SK-N-SH (cell line): ENCODE measurements at regions not wholly inside any gene's neighbourhood (a gene's known extent, or its start where the extent isn't known, plus 50 kb on each side); places are given as distances from the start of the nearest gene placed in this dataset.

ENCODE experiments used
- CTCF ChIA-PET: fragments of 300-600, 350-600 bp; formaldehyde crosslinking; extraction: SDS; loops from one replicate; lab custom pipeline; 2021; lab: Yijun Ruan, JAX
- POLR2A ChIA-PET: fragments of 350-600 bp; sonication (Branson Sonifier 250); formaldehyde crosslinking; extraction: SDS; loops from one replicate; lab custom pipeline; 2020; ENCODE audit warnings: antibody characterized with exemption, inconsistent platforms; lab: Yijun Ruan, JAX
- DNase-seq: peaks from one replicate; pipeline ENCODE4 v3.0.0; 2012
- H2AFZ ChIP-seq: fragments of 200-600 bp; sonication (generic); 2 replicates; pipeline ENCODE4 v1.8.1; 2016; ENCODE audit warnings: antibody characterized with exemption, mild to moderate bottlenecking, low read depth
- H3F3A ChIP-seq: fragments of 200-600 bp; sonication (generic); replicated peaks from 2 replicates; pipeline ENCODE3; 2016; ENCODE audit warnings: antibody characterized with exemption, mild to moderate bottlenecking; ENCODE audit not compliant: insufficient read depth
- H3K27ac ChIP-seq, 2 experiments: fragments of 200-500 bp in 1 of 2; fragments of 200-600 bp in 1 of 2; sonication (Bioruptor generic) in 1 of 2; sonication (generic), shearing (Covaris generic) in 1 of 2; 2 replicates each; pipeline versions ENCODE4 v1.5.1 to v1.6.1; 2014 to 2016; ENCODE audit warnings: low read depth in 2 of 2, inconsistent platforms in 1 of 2, low read length in 1 of 2, mild to moderate bottlenecking in 1 of 2, mixed read lengths in 1 of 2
- H3K27me3 ChIP-seq: fragments of 200-600 bp; sonication (generic), shearing (Covaris generic); 2 replicates; pipeline ENCODE4 v1.6.1; 2016; ENCODE audit warnings: mixed run types; ENCODE audit not compliant: insufficient read depth
- H3K36me3 ChIP-seq, 2 experiments: fragments of 200-500 bp in 1 of 2; fragments of 200-600 bp in 1 of 2; sonication (Bioruptor generic) in 1 of 2; sonication (generic) in 1 of 2; replicated peaks in 1 of 2; 2 replicates each; pipeline versions ENCODE3 to v1.5.1; 2014 to 2016; ENCODE audit warnings: low read length in 1 of 2, mild to moderate bottlenecking in 1 of 2; ENCODE audit not compliant: insufficient read depth in 2 of 2, control insufficient read depth in 1 of 2
- H3K4me1 ChIP-seq, 2 experiments: fragments of 200-500 bp in 1 of 2; fragments of 200-600 bp in 1 of 2; sonication (Bioruptor generic) in 1 of 2; sonication (generic), shearing (Covaris generic) in 1 of 2; 2 replicates each; pipeline versions ENCODE4 v1.5.1 to v1.6.1; 2014 to 2016; ENCODE audit warnings: low read depth in 1 of 2, low read length in 1 of 2, mixed run types in 1 of 2; ENCODE audit not compliant: insufficient read depth in 2 of 2, control insufficient read depth in 1 of 2
- H3K4me2 ChIP-seq: fragments of 200-600 bp; sonication (generic), shearing (Covaris generic); 2 replicates; pipeline ENCODE4 v1.6.1; 2017; ENCODE audit warnings: mixed run types
- H3K4me3 ChIP-seq, 2 experiments: fragments of 200-500 bp in 1 of 2; fragments of 200-600 bp in 1 of 2; sonication (Bioruptor generic) in 1 of 2; sonication (generic), shearing (Covaris generic) in 1 of 2; 2 replicates each; pipeline versions ENCODE4 v1.5.1 to v1.8.1; 2014 to 2016; ENCODE audit warnings: low read depth in 2 of 2, inconsistent platforms in 1 of 2, low read length in 1 of 2, mild to moderate bottlenecking in 1 of 2, mixed read lengths in 1 of 2, moderate library complexity in 1 of 2
- H3K79me2 ChIP-seq: fragments of 200-600 bp; sonication (generic); 2 replicates; pipeline ENCODE4 v1.8.1; 2017; ENCODE audit warnings: mild to moderate bottlenecking; ENCODE audit not compliant: insufficient read depth
- H3K9ac ChIP-seq: fragments of 200-600 bp; sonication (generic); 2 replicates; pipeline ENCODE4 v1.6.1; 2017; ENCODE audit warnings: mixed run types
- H3K9me2 ChIP-seq: fragments of 200-600 bp; sonication (generic); 2 replicates; pipeline ENCODE4 v1.6.1; 2017; ENCODE audit warnings: mixed run types
- H3K9me3 ChIP-seq: fragments of 200-600 bp; sonication (generic); 2 replicates; pipeline ENCODE4 v1.6.1; 2017; ENCODE audit warnings: mixed run types, mild to moderate bottlenecking, moderate library complexity
- H4K20me1 ChIP-seq: fragments of 200-600 bp; sonication (generic); 2 replicates; pipeline ENCODE4 v1.6.1; 2017; ENCODE audit warnings: mild to moderate bottlenecking, mixed run types; ENCODE audit not compliant: insufficient read depth
- ELF1 ChIP-seq: IDR thresholded peaks from 2 replicates; pipeline ENCODE4 v1.4.0; 2012
- FOSL2 ChIP-seq: IDR thresholded peaks from 2 replicates; pipeline ENCODE4 v1.4.0; 2012; ENCODE audit warnings: low read depth, mild to moderate bottlenecking, moderate library complexity, borderline replicate concordance
- FOXJ3 ChIP-seq: sonication (generic); formaldehyde crosslinking; IDR thresholded peaks from 2 replicates; pipeline ENCODE4 v1.5.1; 2020; ENCODE audit warnings: mild to moderate bottlenecking, missing genetic modification reagents
- GABPA ChIP-seq: IDR thresholded peaks from 2 replicates; pipeline ENCODE4 v1.4.0; 2012; ENCODE audit warnings: low read depth, mild to moderate bottlenecking
- NRF1 ChIP-seq: IDR thresholded peaks from 2 replicates; pipeline ENCODE4 v1.6.1; 2012; ENCODE audit warnings: low read depth, mild to moderate bottlenecking, low read length
- POLR2AphosphoS5 ChIP-seq: IDR thresholded peaks from 2 replicates; pipeline ENCODE4 v1.6.1; 2012; ENCODE audit warnings: low read depth, low read length
- RCOR1 ChIP-seq: fragments of 150-350 bp; IDR thresholded peaks from 2 replicates; pipeline ENCODE4 v1.6.1; 2017; ENCODE audit warnings: antibody characterized with exemption, low read length
- RFX5 ChIP-seq: IDR thresholded peaks from 2 replicates; pipeline ENCODE4 v1.6.1; 2012; ENCODE audit warnings: mild to moderate bottlenecking, improper control_type of control experiment, low read length
- RXRA ChIP-seq: IDR thresholded peaks from 2 replicates; pipeline ENCODE4 v1.4.0; 2012; ENCODE audit warnings: low read depth, mild to moderate bottlenecking, borderline replicate concordance
- SMC3 ChIP-seq: IDR thresholded peaks from 2 replicates; pipeline ENCODE4 v1.6.1; 2012; ENCODE audit warnings: low read depth, low read length, improper control_type of control experiment
- TCF12 ChIP-seq: IDR thresholded peaks from 2 replicates; pipeline ENCODE4 v1.4.0; 2012
- TEAD4 ChIP-seq: IDR thresholded peaks from 2 replicates; pipeline ENCODE4 v1.4.0; 2012; ENCODE audit warnings: mild to moderate bottlenecking, borderline replicate concordance; ENCODE audit not compliant: insufficient read depth
- WGBS: methylation state at CpG from one replicate; pipeline ENCODE4 v1.1.6; 2017; ENCODE audit warnings: low lambda C conversion rate; 5-methylcytosine and 5-hydroxymethylcytosine counted together
- TF ChIP-seq, protein P1 (sequence below): IDR thresholded peaks from 2 replicates; pipeline ENCODE4 v1.4.0; 2012; ENCODE audit warnings: low read depth, borderline replicate concordance
- TF ChIP-seq, protein P2 (sequence below): IDR thresholded peaks from 2 replicates; pipeline ENCODE4; 2012
- TF ChIP-seq, protein P3 (sequence below): IDR thresholded peaks from 2 replicates; pipeline ENCODE4 v1.6.1; 2012; ENCODE audit warnings: mild to moderate bottlenecking, low read depth, low read length, moderate library complexity

DNA sequence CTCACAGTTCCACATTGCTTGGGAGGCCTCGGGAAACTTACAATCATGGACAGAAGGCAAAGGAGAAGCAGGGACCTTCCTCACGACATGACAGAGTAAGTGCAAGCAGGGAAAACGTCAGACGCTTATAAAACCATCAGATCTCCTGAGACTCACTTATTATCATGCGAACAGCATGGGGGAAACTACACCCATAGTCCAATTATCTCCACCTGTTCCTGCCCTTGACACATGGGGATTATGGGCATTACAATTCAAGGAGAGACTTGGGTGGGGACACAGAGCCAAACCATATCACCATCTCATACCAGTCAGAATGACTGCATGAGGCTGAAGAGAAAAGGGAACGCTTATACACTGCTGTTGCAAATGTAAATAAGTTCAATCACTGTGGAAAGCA lies 1066.9 kb upstream of the PCDH7 start:
- H3K4me1 ChIP-seq = no peaks in the 10 kb centered on the region
- H3K9me2 ChIP-seq = no peaks in the 10 kb centered on the region
- POLR2A ChIA-PET = no interaction called here
- H3K4me3 ChIP-seq = no peak overlapping the region
- no peak overlapping the region for H3K4me2 ChIP-seq
- no peaks in the 10 kb centered on the region for H3K79me2 ChIP-seq
- H3K36me3 ChIP-seq = no peaks in the 10 kb centered on the region
- H3F3A ChIP-seq = no peaks in the 10 kb centered on the region
- TF ChIP-seq FOXJ3 (CRISPR knock-in tag) (no peak), RCOR1 (no peak), RFX5 (no peak), FOSL2 (no peak), RXRA (no peak), GABPA (no peak), TCF12 (no peak), NRF1 (no peak), ELF1 (no peak), TEAD4 (no peak)
- TF ChIP-seq, protein P1, sequence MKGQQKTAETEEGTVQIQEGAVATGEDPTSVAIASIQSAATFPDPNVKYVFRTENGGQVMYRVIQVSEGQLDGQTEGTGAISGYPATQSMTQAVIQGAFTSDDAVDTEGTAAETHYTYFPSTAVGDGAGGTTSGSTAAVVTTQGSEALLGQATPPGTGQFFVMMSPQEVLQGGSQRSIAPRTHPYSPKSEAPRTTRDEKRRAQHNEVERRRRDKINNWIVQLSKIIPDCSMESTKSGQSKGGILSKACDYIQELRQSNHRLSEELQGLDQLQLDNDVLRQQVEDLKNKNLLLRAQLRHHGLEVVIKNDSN = no peak
- TF ChIP-seq, protein P2, sequence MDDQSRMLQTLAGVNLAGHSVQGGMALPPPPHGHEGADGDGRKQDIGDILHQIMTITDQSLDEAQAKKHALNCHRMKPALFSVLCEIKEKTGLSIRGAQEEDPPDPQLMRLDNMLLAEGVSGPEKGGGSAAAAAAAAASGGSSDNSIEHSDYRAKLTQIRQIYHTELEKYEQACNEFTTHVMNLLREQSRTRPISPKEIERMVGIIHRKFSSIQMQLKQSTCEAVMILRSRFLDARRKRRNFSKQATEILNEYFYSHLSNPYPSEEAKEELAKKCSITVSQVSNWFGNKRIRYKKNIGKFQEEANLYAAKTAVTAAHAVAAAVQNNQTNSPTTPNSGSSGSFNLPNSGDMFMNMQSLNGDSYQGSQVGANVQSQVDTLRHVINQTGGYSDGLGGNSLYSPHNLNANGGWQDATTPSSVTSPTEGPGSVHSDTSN = no peak
- no peaks in the 10 kb centered on the region for H4K20me1 ChIP-seq
- DNase-seq = no peak
- H3K9me3 ChIP-seq = no peaks in the 10 kb centered on the region
- H3K27ac ChIP-seq = no peak overlapping the region
- CTCF ChIA-PET = no interaction called here
- H3K9ac ChIP-seq = no peak overlapping the region
- no peaks in the 10 kb centered on the region for H3K27me3 ChIP-seq
- WGBS = 12% methylated on average over 6 of the region's 6 CpGs
- H2AFZ ChIP-seq = no peak overlapping the region

DNA sequence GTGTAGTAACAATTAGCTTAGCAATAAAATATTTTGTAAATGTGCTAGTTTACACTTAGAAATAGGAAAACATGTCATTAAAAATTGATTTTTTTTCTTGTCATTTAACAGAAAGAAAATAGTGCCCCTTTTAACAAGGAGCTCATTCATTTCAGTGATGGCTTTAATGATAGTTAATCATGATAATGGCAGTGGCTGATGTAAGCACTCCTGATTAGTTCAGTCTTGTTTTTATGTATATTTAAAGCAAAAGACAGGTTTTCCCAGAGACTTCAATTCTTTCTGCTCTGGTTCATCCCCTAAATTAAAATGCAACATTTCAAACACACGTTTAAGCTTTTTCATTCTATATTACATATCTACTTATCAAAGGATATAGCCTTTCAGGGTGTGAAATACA lies 1039.5 kb upstream of the PCDH7 start:
- DNase-seq = no peak
- H3K4me2 ChIP-seq = no peak overlapping the region
- no peaks in the 10 kb centered on the region for H3F3A ChIP-seq
- ChIA-PET CTCF (no interaction called here), POLR2A (no interaction called here)
- H4K20me1 ChIP-seq = no peaks in the 10 kb centered on the region
- WGBS = 0% methylated on average over 1 of the region's 1 CpG
- no peaks in the 10 kb centered on the region for H3K4me1 ChIP-seq
- no peaks in the 10 kb centered on the region for H3K9me2 ChIP-seq
- no peak overlapping the region for H3K4me3 ChIP-seq
- no peaks in the 10 kb centered on the region for H3K36me3 ChIP-seq
- H3K27ac ChIP-seq = no peak overlapping the region
- no peak overlapping the region for H2AFZ ChIP-seq
- H3K9me3 ChIP-seq = no peaks in the 10 kb centered on the region
- H3K9ac ChIP-seq = no peak overlapping the region
- no peaks in the 10 kb centered on the region for H3K79me2 ChIP-seq
- TF ChIP-seq POLR2AphosphoS5 = no peak
- TF ChIP-seq, protein P3, sequence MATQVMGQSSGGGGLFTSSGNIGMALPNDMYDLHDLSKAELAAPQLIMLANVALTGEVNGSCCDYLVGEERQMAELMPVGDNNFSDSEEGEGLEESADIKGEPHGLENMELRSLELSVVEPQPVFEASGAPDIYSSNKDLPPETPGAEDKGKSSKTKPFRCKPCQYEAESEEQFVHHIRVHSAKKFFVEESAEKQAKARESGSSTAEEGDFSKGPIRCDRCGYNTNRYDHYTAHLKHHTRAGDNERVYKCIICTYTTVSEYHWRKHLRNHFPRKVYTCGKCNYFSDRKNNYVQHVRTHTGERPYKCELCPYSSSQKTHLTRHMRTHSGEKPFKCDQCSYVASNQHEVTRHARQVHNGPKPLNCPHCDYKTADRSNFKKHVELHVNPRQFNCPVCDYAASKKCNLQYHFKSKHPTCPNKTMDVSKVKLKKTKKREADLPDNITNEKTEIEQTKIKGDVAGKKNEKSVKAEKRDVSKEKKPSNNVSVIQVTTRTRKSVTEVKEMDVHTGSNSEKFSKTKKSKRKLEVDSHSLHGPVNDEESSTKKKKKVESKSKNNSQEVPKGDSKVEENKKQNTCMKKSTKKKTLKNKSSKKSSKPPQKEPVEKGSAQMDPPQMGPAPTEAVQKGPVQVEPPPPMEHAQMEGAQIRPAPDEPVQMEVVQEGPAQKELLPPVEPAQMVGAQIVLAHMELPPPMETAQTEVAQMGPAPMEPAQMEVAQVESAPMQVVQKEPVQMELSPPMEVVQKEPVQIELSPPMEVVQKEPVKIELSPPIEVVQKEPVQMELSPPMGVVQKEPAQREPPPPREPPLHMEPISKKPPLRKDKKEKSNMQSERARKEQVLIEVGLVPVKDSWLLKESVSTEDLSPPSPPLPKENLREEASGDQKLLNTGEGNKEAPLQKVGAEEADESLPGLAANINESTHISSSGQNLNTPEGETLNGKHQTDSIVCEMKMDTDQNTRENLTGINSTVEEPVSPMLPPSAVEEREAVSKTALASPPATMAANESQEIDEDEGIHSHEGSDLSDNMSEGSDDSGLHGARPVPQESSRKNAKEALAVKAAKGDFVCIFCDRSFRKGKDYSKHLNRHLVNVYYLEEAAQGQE = no peak
- no peak for TF ChIP-seq RCOR1
- TF ChIP-seq SMC3 = no peak
- TF ChIP-seq, protein P1 = no peak
- TF ChIP-seq, all 33 proteins: peak for 0
- no peaks in the 10 kb centered on the region for H3K27me3 ChIP-seq
